T-helper 1 cell treated with Interleukin-12 subunit alpha and Interleukin-12 subunit beta and Interleukin-4 antibody, amounts not matched to agents 30 μg/mL and 1 μg/mL, for 36 hours (primary cell): ENCODE measurements at regions not wholly inside any gene's neighbourhood (a gene's known extent, or its start where the extent isn't known, plus 50 kb on each side); places are given as distances from the start of the nearest gene placed in this dataset.
"Not testable (repeated sequence)": the region's sequence is repeated elsewhere in the genome, so short reads cannot be mapped to it uniquely, and the experiment has no call there.

Experiments used
- H3K27ac Mint-ChIP-seq: one replicate; pipeline ENCODE4 v1.8.0; 2021; ENCODE audit warnings: mild to moderate bottlenecking, mixed read lengths
- H3K27me3 Mint-ChIP-seq: one replicate; pipeline ENCODE4 v1.8.0; 2021; ENCODE audit warnings: low read depth, mixed read lengths
- H3K36me3 Mint-ChIP-seq: one replicate; pipeline ENCODE4 v1.8.0; 2021; ENCODE audit warnings: low read depth, mixed read lengths
- H3K4me1 Mint-ChIP-seq: one replicate; pipeline ENCODE4 v1.8.0; 2021; ENCODE audit warnings: low read depth, mixed read lengths
- H3K4me3 Mint-ChIP-seq: one replicate; pipeline ENCODE4 v1.8.0; 2021; ENCODE audit warnings: mild to moderate bottlenecking, moderate library complexity, mixed read lengths
- H3K9me3 Mint-ChIP-seq: one replicate; pipeline ENCODE4 v1.8.0; 2021; ENCODE audit warnings: mixed read lengths

DNA sequence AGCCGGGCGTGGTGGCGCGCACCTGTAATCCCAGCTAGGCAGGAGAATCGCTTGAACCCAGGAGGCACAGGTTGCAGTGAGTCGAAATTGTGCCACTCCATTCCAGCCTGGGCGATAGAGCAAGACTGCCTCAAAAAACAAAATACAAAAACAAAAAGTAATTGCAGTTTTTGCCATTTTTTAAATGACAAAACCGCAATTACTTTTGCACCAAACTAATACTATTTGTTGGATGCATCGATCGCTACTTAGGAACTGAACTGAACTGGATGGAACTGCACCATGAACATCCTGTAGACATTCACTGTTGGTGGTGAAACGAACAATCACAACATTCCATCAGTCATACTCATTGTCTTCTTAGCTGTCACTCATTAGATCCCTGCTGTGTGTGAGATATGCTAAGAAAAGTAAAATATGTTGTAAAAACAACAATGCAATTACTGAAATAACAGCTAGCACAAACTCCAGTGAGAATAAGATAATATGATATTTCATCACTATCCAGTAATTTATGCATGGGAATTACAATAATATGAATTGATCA, 341.2 kb downstream of the ACTR3B start:
- Mint-ChIP-seq H3K4me3 (no peak overlapping the region), H3K9me3 (no peaks in the 10 kb centered on the region), H3K27me3 (no peaks in the 10 kb centered on the region), H3K27ac (no peak overlapping the region), H3K4me1 (no peaks in the 10 kb centered on the region), H3K36me3 (no peaks in the 10 kb centered on the region)

DNA sequence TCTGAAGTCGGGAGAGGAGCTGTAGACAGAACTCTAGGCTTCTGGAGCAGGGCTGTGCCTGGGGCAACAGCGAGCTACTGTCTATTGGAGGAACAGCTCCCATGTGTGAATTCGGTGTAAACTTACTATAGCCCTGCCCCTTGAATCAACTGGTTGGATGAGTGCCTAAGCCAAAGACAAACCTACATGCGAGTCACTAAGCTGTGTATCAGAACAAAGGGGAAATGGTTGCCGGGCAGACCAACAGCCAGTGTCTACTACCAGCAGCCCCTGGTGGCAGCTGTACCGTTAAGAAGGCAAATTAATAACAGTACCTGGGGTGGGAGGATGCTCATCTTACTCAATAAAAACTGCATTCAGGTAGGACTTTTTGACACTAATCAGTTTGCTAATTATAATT, 343.6 kb downstream of the ACTR3B start:
- no peaks in the 10 kb centered on the region for H3K9me3 Mint-ChIP-seq
- H3K4me3 Mint-ChIP-seq = no peak overlapping the region
- H3K4me1 Mint-ChIP-seq = no peaks in the 10 kb centered on the region
- H3K36me3 Mint-ChIP-seq = no peaks in the 10 kb centered on the region
- no peak overlapping the region for H3K27ac Mint-ChIP-seq
- H3K27me3 Mint-ChIP-seq = no peaks in the 10 kb centered on the region

DNA sequence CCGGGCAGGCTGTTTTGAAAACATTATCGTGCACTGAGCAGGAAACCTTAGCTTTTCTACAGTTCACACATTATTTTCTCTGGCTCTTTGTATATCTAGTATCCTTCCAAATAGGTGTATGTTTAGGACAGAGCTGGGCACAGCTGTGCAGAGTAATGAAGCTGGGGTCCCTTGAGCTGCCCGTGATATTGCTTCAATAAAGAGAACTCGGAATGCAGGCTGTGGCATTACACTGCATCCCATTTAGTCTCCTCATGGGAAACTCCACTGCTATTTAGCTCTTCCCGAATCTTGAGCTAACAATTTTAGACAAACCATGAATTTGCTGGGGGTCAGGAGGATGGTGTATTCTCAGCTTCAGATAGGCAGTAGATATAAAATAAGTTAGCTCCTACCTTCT, 348.3 kb downstream of the ACTR3B start:
- Mint-ChIP-seq H3K27ac (no peak overlapping the region), H3K4me1 (no peaks in the 10 kb centered on the region), H3K9me3 (peaks cover 8% of the 10 kb centered on the region), H3K27me3 (no peaks in the 10 kb centered on the region), H3K4me3 (no peak overlapping the region), H3K36me3 (no peaks in the 10 kb centered on the region)

DNA sequence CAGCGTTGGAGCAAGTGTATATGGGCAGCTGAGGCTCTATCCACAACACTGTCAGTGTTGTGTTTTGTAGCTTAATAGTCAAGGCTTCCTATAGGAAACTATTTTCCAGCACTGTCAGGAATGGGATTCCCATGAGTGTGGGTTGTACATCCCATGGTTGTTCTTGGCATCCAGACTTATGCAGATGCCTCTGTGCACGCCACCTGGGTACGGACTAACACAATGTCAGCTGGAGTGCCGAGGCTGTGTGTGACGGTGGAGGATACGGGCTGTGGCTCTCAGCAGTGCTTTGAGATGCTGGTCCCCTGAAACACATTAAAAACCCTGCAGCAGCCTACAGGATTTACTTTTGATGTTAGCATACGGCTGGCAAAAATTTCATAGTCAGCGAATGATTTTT, 350.0 kb downstream of the ACTR3B start:
- H3K4me1 Mint-ChIP-seq = no peaks in the 10 kb centered on the region
- H3K4me3 Mint-ChIP-seq = no peak overlapping the region
- peaks cover 12% of the 10 kb centered on the region for H3K9me3 Mint-ChIP-seq
- H3K27me3 Mint-ChIP-seq = no peaks in the 10 kb centered on the region
- H3K27ac Mint-ChIP-seq = no peak overlapping the region
- H3K36me3 Mint-ChIP-seq = no peaks in the 10 kb centered on the region

DNA sequence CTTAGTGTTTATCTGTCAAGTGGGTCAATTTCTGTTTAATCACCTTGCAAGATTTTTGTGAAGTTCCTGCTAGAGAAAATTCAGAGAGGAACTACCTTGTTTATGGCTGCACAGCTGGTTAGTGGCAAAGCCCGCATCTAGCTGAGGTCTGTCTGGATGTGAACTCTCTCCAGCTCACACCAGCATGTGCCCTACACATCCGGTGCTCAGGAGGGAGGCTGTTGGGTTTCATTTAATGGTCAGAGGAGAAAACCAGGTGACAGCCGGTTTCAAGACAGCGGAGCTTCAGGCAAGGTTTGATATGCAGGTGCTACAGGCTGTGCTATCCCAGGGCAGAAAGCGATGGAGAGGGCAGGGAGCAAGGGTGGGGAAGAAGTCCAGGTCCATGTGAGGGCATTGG, 351.1 kb downstream of the ACTR3B start:
- H3K9me3 Mint-ChIP-seq = peaks cover 12% of the 10 kb centered on the region
- no peaks in the 10 kb centered on the region for H3K4me1 Mint-ChIP-seq
- H3K27me3 Mint-ChIP-seq = no peaks in the 10 kb centered on the region
- H3K4me3 Mint-ChIP-seq = no peak overlapping the region
- H3K27ac Mint-ChIP-seq = no peak overlapping the region
- no peaks in the 10 kb centered on the region for H3K36me3 Mint-ChIP-seq

DNA sequence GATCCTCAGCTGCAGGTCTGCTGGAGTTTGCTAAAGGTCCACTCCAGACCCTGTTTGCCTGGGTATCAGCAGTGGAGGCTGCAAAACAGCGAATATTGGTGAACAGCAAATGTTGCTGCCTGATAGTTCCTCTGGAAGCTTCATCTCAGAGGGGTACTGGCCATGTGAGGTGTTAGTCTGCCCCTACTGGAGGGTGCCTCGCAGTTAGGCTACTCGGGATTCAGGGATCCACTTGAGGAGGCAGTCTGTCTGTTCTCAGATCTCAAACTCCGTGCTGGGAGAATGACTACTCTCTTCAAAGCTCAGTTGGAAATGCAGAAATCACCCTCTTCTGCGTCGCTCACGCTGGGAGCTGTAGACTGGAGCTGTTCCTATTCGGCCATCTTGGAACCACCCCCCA, 362.7 kb downstream of the ACTR3B start:
- H3K36me3 Mint-ChIP-seq, H3K4me3 Mint-ChIP-seq, H3K27ac Mint-ChIP-seq, H3K27me3 Mint-ChIP-seq, H3K4me1 Mint-ChIP-seq: not testable (repeated sequence)
- peaks cover 23% of the 10 kb centered on the region for H3K9me3 Mint-ChIP-seq

DNA sequence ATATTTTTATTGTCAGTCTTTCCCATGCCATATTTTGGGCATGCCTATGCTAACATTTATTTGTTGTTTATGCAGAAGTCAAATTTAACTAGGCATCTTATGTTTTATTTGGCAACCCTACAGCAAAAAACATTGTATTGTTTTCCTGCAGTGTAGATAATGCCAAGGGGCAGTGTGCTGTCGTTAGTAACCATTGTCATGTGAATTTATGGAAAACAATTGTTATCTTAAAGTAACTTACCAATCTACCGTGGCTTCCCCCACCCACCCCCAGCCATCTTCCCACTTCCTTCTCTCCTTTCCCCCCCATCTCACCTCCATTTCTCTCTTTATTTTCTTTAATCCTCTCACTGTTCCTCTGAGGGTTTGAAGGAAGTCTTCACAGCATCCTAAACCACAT, 370.5 kb downstream of the ACTR3B start:
- H3K9me3 Mint-ChIP-seq = peaks cover 4% of the 10 kb centered on the region
- H3K4me3 Mint-ChIP-seq = no peak overlapping the region

DNA sequence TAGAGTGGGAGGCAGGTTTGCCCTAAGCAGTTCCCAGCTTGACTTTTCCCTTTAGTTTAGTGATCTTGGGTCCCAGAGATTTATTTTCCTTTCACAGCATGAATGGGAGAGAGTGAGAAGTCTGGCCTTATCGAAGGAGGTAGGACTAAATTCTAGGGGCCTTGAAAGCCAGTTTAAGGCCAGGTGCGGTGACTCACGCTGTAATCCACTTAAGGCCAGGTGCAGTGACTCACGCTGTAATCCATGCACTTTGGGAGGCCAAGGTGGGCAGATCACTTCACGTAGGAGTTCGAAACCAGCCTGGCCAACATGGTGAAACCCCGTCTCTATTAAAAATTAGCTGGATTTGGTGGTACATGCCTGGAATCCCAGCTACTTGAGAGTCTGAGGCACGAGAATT, 392.2 kb downstream of the ACTR3B start:
- Mint-ChIP-seq H3K4me1 (no peaks in the 10 kb centered on the region), H3K27ac (no peak overlapping the region), H3K4me3 (no peak overlapping the region), H3K9me3 (peaks cover 21% of the 10 kb centered on the region), H3K27me3 (no peaks in the 10 kb centered on the region), H3K36me3 (no peaks in the 10 kb centered on the region)

More for the DNA sequence above, 370.5 kb downstream of the ACTR3B start:
- no peaks in the 10 kb centered on the region for H3K27me3 Mint-ChIP-seq
- no peak overlapping the region for H3K27ac Mint-ChIP-seq
- no peaks in the 10 kb centered on the region for H3K4me1 Mint-ChIP-seq
- no peaks in the 10 kb centered on the region for H3K36me3 Mint-ChIP-seq

DNA sequence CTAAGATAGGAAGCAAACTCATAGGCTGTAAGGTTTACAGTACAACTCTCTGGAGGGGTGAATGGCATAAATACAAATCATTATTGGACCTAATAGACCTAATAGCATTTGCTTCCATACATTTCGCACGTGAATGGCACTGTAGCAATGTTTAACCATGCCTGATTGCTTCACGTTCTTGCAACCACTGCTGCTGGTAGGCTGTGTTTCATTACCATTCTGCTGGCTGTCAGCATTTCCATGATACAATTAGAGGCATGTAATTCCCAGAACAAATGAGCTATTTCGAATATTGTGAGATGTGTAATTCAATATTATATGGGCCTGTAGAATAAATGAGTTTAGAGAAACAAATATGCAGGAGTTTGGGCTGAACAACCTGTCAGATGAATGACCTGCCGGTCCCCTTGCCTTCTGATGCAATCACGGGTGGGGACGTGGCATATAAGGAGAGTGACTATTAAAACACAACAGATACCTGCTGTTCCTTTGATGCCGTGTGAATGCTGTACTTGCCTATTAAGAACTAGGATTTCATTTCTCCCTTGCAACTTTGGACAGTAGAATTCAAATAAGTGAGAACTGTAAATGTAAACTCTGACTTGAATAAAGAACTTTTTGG, 393.4 kb downstream of the ACTR3B start:
- no peaks in the 10 kb centered on the region for H3K36me3 Mint-ChIP-seq
- no peaks in the 10 kb centered on the region for H3K4me1 Mint-ChIP-seq
- no peaks in the 10 kb centered on the region for H3K27me3 Mint-ChIP-seq
- no peak overlapping the region for H3K27ac Mint-ChIP-seq
- peaks cover 22% of the 10 kb centered on the region for H3K9me3 Mint-ChIP-seq
- no peak overlapping the region for H3K4me3 Mint-ChIP-seq

DNA sequence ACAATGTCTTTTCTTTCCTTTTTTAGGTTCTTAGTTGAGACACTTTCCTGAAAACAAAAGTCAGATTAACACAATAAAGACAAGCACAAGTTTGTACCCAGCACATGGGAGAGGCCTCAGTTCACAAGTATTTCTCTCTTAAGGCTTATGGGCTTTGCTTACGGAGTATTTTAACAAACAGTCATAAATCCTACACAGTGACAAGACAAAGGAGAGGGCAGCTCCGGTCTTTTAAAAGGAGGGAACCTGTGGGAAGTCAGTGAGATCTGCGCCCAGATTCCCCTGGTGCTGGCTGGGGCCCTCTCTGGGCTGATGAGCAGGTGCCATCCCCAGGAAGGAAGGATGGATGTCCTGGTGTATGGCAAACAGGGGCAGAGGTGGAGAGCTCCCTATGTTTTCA, 398.6 kb downstream of the ACTR3B start:
- no peaks in the 10 kb centered on the region for H3K4me1 Mint-ChIP-seq
- no peak overlapping the region for H3K27ac Mint-ChIP-seq
- no peaks in the 10 kb centered on the region for H3K27me3 Mint-ChIP-seq
- no peaks in the 10 kb centered on the region for H3K36me3 Mint-ChIP-seq
- peaks cover 10% of the 10 kb centered on the region for H3K9me3 Mint-ChIP-seq
- H3K4me3 Mint-ChIP-seq = no peak overlapping the region

DNA sequence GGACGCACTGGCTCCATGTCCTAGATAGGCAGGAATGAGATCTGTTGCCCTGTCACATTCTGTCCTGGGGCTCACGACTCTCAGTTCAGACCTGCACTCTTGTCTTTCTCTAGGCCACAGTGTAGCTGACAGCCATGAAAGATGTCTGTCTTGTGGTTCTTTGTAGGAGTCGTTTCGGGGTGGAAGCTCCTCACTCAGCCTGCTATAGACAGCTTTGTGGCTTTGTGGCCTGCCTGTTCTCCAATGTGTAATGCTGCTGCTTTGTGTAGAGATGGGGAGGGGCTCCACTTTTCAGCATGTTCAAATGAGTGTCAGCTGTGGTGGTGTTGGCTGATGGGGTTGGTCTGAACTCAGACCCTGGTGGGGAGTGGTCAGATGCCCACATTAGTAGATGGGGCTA, 410.7 kb downstream of the ACTR3B start:
- Mint-ChIP-seq H3K4me3 (no peak overlapping the region), H3K36me3 (no peaks in the 10 kb centered on the region), H3K9me3 (peaks cover 26% of the 10 kb centered on the region), H3K27me3 (no peaks in the 10 kb centered on the region), H3K27ac (no peak overlapping the region), H3K4me1 (no peaks in the 10 kb centered on the region)

DNA sequence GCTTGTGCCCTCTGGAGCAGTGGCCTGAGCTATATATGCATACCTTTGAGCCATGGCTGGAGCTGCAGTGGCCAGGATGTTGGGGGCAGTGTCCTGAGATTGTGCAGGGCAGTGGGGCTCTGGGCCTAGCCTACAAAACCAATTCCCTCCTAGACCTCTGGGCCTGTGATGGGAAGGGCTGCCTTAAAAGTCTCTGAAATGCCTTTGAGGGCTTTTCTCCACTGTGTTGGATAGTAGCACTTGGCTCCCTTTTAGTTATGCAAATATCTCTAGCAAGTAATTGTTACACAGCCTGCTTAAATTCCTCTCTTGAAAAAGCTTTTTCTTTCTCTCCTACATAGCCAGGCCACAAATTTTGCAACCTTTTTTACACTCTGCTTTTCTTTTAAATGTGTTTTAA, 426.4 kb downstream of the ACTR3B start:
- peaks cover 5% of the 10 kb centered on the region for H3K9me3 Mint-ChIP-seq
- no peaks in the 10 kb centered on the region for H3K27me3 Mint-ChIP-seq
- H3K4me1 Mint-ChIP-seq = no peaks in the 10 kb centered on the region
- H3K36me3 Mint-ChIP-seq = no peaks in the 10 kb centered on the region
- H3K4me3 Mint-ChIP-seq = no peak overlapping the region
- no peak overlapping the region for H3K27ac Mint-ChIP-seq

DNA sequence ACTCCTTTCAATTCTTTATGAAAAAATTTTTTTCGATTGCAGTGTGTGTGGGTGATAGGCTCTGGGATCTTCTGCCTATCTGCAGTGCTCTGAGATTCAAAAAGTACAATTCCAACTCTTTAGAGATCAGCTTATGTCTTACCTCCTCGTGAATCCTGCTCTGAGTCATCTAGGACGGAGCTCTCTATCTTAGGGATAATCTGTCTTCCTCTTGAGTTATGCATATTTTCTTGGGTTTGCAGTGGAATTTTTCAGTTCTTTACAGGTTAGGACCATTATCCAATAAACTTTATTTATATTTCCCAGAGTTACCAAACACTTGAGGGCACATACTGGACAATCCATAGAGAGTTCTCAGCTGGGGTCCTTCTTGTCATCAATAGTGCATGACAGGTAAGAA, 428.6 kb downstream of the ACTR3B start:
- H3K36me3 Mint-ChIP-seq = no peaks in the 10 kb centered on the region
- H3K4me3 Mint-ChIP-seq = no peak overlapping the region
- no peaks in the 10 kb centered on the region for H3K4me1 Mint-ChIP-seq
- no peak overlapping the region for H3K27ac Mint-ChIP-seq
- peaks cover 5% of the 10 kb centered on the region for H3K9me3 Mint-ChIP-seq
- no peaks in the 10 kb centered on the region for H3K27me3 Mint-ChIP-seq

DNA sequence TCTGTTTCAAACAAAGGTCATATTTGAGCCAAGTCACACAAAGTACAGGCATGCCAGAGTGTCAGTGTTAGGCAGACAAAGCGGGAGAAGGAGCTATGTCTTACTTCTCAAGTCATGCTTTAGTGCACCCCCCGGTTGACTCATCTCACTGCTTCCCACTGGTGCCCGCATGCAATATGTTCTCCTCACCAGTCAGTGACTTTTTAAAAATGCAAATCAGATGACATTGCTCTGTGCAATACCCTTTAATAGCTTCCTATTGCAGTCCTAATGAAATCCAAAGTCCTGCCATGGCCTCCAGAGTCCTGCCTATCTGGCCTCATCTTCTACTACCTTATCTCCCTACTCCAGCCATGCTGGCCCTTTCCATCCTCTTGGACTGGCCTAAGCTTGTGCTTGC, 429.1 kb downstream of the ACTR3B start:
- no peaks in the 10 kb centered on the region for H3K4me1 Mint-ChIP-seq
- H3K9me3 Mint-ChIP-seq = peaks cover under 1% of the 10 kb centered on the region
- no peaks in the 10 kb centered on the region for H3K36me3 Mint-ChIP-seq
- no peak overlapping the region for H3K4me3 Mint-ChIP-seq
- no peak overlapping the region for H3K27ac Mint-ChIP-seq
- no peaks in the 10 kb centered on the region for H3K27me3 Mint-ChIP-seq

DNA sequence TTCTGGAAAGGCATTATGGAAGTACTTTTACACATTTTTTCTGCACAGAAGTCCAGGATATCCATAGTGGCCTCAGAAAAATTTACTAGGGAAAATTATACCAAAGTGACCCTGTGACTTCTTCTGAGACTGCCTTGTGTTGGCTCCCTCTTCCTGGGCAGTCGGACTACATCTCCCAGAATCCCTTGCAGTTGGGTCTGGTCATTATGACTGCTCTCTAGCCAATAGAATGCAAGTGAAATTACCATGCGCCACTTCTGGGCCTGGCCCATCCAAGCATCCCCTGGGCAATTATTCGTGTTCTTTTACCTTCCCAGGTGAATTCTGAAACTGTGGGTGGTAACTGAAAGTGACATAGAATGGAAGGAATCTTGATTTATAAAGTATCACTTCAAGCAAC, 430.9 kb downstream of the ACTR3B start:
- Mint-ChIP-seq H3K36me3 (no peaks in the 10 kb centered on the region), H3K27me3 (no peaks in the 10 kb centered on the region), H3K4me3 (no peak overlapping the region), H3K4me1 (no peaks in the 10 kb centered on the region), H3K27ac (no peak overlapping the region), H3K9me3 (no peaks in the 10 kb centered on the region)

DNA sequence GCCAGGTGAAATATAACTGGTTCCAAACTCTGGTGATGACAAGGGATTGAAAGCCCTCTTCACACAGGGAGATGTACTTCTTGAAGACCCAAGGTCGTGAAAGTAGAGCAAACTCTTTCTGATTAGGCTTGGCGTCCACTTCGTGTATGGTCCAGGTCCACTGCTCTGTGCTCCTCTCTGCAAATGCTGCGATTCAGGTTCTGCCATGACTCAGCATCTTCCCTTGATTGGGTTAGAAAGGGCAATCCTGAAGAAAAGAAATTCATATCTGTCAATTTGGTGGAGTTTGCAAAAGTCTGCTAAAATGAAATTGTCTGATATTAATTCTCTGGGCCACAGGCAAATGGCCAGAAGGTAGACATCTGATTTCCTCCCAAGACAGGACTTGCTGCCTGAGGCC, 431.4 kb downstream of the ACTR3B start:
- H3K27ac Mint-ChIP-seq = no peak overlapping the region
- no peaks in the 10 kb centered on the region for H3K36me3 Mint-ChIP-seq
- no peaks in the 10 kb centered on the region for H3K9me3 Mint-ChIP-seq
- H3K4me3 Mint-ChIP-seq = no peak overlapping the region
- no peaks in the 10 kb centered on the region for H3K27me3 Mint-ChIP-seq
- no peaks in the 10 kb centered on the region for H3K4me1 Mint-ChIP-seq
